HCT116 (cell line): ENCODE measurements at regions not wholly inside any gene's neighbourhood (a gene's known extent, or its start where the extent isn't known, plus 50 kb on each side); places are given as distances from the start of the nearest gene placed in this dataset.

ENCODE experiments used
- ATAC-seq: fragments of 200-7000 bp; cut with Tn5 transposase; 2 replicates; pipeline ENCODE4 v1.9.1; 2020; ENCODE audit warnings: mild to moderate bottlenecking, moderate library complexity
- BruUV-seq: library from RNA; stranded (reverse); fragments of 400-500 nt; replicated peaks from 2 replicates; lab custom pipeline; 2021; lab: Mats Ljungman, UMichigan
- CTCF ChIA-PET: fragments of 300-600 bp; sonication (Branson Sonifier 250); formaldehyde crosslinking; loops from one replicate; lab custom pipeline; 2021; ENCODE audit warnings: antibody characterized with exemption; lab: Charles Lee
- POLR2A ChIA-PET: fragments of 300-600, 350-600 bp; sonication (Branson Sonifier 250); formaldehyde crosslinking; loops from one replicate; lab custom pipeline; 2021; ENCODE audit warnings: antibody characterized with exemption; lab: Charles Lee
- RAD21 ChIA-PET, 2 experiments: fragments of 300-600 bp; sonication (Branson Sonifier 250); formaldehyde crosslinking; loops; one replicate each; lab custom pipeline; 2023; ENCODE audit warnings: low total read pairs in 2 of 2; ENCODE audit not compliant: uncharacterized antibody in 2 of 2, unreplicated experiment in 2 of 2, low non-redundant PET in 1 of 2; lab: Charles Lee
- DNase-seq: peaks from one replicate; pipeline ENCODE4 v3.0.0-alpha.2; 2010; ENCODE audit warnings: low read depth, low spot score
- H2AFZ ChIP-seq: fragments of 200-600 bp; shearing (Covaris generic), sonication (generic); 2 replicates; pipeline ENCODE4 v1.6.1; 2017; ENCODE audit warnings: low read depth, mixed run types, mixed read lengths, antibody characterized with exemption, low read length; ENCODE audit not compliant: poor library complexity, severe bottlenecking
- H3K27ac ChIP-seq: 2 replicates; pipeline ENCODE4 v1.5.1; 2012; ENCODE audit warnings: low read depth, low read length
- H3K27me3 ChIP-seq: fragments of 200-600 bp; sonication (generic); 2 replicates; pipeline ENCODE4 v1.6.1; 2016; ENCODE audit warnings: mixed run types, low read length, mixed read lengths; ENCODE audit not compliant: insufficient read depth
- H3K36me3 ChIP-seq, 2 experiments: fragments of 200-500 bp in 1 of 2; fragments of 200-600 bp in 1 of 2; sonication (Bioruptor generic) in 1 of 2; sonication (generic) in 1 of 2; 2 replicates each; pipeline versions ENCODE4 v1.5.1 to v1.6.1; 2014 to 2016; ENCODE audit warnings: low read length in 2 of 2, inconsistent platforms in 1 of 2, mixed read lengths in 1 of 2, mixed run types in 1 of 2; ENCODE audit not compliant: insufficient read depth in 2 of 2, control insufficient read depth in 1 of 2
- H3K4me1 ChIP-seq, 2 experiments: fragments of 200-600 bp in 1 of 2; sonication (generic) in 1 of 2; 2 replicates each; pipeline versions ENCODE4 v1.5.1 to v1.6.1; 2012 to 2017; ENCODE audit warnings: low read length in 2 of 2, inconsistent platforms in 1 of 2, mild to moderate bottlenecking in 1 of 2, mixed read lengths in 1 of 2, mixed run types in 1 of 2, moderate library complexity in 1 of 2; ENCODE audit not compliant: insufficient read depth in 2 of 2, control insufficient read depth in 1 of 2
- H3K4me2 ChIP-seq: fragments of 200-600 bp; sonication (generic); 2 replicates; pipeline ENCODE4 v1.6.1; 2017; ENCODE audit warnings: mixed run types, low read length, mixed read lengths
- H3K4me3 ChIP-seq, 2 experiments: fragments of 200-600 bp in 1 of 2; sonication (generic) in 1 of 2; replicated peaks in 1 of 2; 2 replicates each; pipeline ENCODE4 v1.5.1; 2011 to 2016; ENCODE audit warnings: low read length in 2 of 2, control low read depth in 1 of 2, low read depth in 1 of 2, mild to moderate bottlenecking in 1 of 2, mixed read lengths in 1 of 2, mixed run types in 1 of 2
- H3K79me2 ChIP-seq: fragments of 200-600 bp; sonication (generic); 2 replicates; pipeline ENCODE4 v1.6.1; 2017; ENCODE audit warnings: mild to moderate bottlenecking, mixed run types, low read length, moderate library complexity, mixed read lengths; ENCODE audit not compliant: insufficient read depth
- H3K9ac ChIP-seq: fragments of 200-600 bp; sonication (generic); 2 replicates; pipeline ENCODE4 v1.6.1; 2016; ENCODE audit warnings: low read length, mixed read lengths
- H3K9me2 ChIP-seq: fragments of 200-600 bp; sonication (generic), shearing (Covaris generic); 2 replicates; pipeline ENCODE4 v1.6.1; 2017; ENCODE audit warnings: mixed run types, mild to moderate bottlenecking, moderate library complexity; ENCODE audit not compliant: insufficient read depth
- H3K9me3 ChIP-seq, 2 experiments: fragments of 200-500 bp in 1 of 2; fragments of 200-600 bp in 1 of 2; sonication (Bioruptor generic) in 1 of 2; sonication (generic) in 1 of 2; 2 replicates each; pipeline ENCODE4 v1.6.1; 2014 to 2017; ENCODE audit warnings: low read length in 2 of 2, mixed read lengths in 2 of 2, inconsistent platforms in 1 of 2, low read depth in 1 of 2, mild to moderate bottlenecking in 1 of 2, mixed run types in 1 of 2, moderate library complexity in 1 of 2; ENCODE audit not compliant: control insufficient read depth in 1 of 2, insufficient read depth in 1 of 2
- H4K20me1 ChIP-seq: fragments of 200-600 bp; sonication (generic), shearing (Covaris generic); 2 replicates; pipeline ENCODE4 v1.6.1; 2017; ENCODE audit warnings: mixed run types, mild to moderate bottlenecking, moderate library complexity; ENCODE audit not compliant: insufficient read depth
- CBX3 ChIP-seq: IDR thresholded peaks from 2 replicates; pipeline ENCODE4 v1.6.1; 2012; ENCODE audit warnings: low read depth
- ELF1 ChIP-seq: IDR thresholded peaks from 2 replicates; pipeline ENCODE4 v1.6.1; 2012; ENCODE audit warnings: low read depth, borderline replicate concordance
- EZH2phosphoT487 ChIP-seq: fragments of 200-600 bp; IDR thresholded peaks from 2 replicates; pipeline ENCODE4 v1.6.1; 2018; ENCODE audit warnings: antibody characterized with exemption, borderline replicate concordance
- JUND ChIP-seq: IDR thresholded peaks from 2 replicates; pipeline ENCODE4 v1.6.1; 2012
- POLR2AphosphoS5 ChIP-seq: IDR thresholded peaks from 2 replicates; pipeline ENCODE4 v1.6.1; 2011; ENCODE audit warnings: mild to moderate bottlenecking, low read depth, low read length, moderate library complexity
- RAD21 ChIP-seq: IDR thresholded peaks from 2 replicates; pipeline ENCODE4 v1.6.1; 2012; ENCODE audit warnings: low read depth, mild to moderate bottlenecking
- SIN3A ChIP-seq: IDR thresholded peaks from 2 replicates; pipeline ENCODE4 v1.6.1; 2012; ENCODE audit warnings: low read depth
- SP1 ChIP-seq: IDR thresholded peaks from 2 replicates; pipeline ENCODE4 v1.6.1; 2012; ENCODE audit warnings: low read depth
- SRF ChIP-seq: IDR thresholded peaks from 2 replicates; pipeline ENCODE4 v1.6.1; 2012; ENCODE audit warnings: low read depth
- TCF7L2 ChIP-seq: IDR thresholded peaks from 2 replicates; pipeline ENCODE4 v1.7.0; 2011; ENCODE audit warnings: borderline replicate concordance, inconsistent platforms; ENCODE audit not compliant: insufficient read depth, insufficient read length; ENCODE audit errors: extremely low read depth
- YY1 ChIP-seq: IDR thresholded peaks from 2 replicates; pipeline ENCODE4 v1.6.1; 2011; ENCODE audit warnings: low read length, low read depth, moderate library complexity, mild to moderate bottlenecking; ENCODE audit not compliant: insufficient replicate concordance; ENCODE audit errors: extremely low read depth
- ZFX ChIP-seq: fragments of 450-650 bp; IDR thresholded peaks from 2 replicates; pipeline ENCODE4 v1.6.1; 2017
- ZNF274 ChIP-seq: fragments of 200-500 bp; sonication (Bioruptor generic); IDR thresholded peaks from 2 replicates; pipeline ENCODE4 v1.6.1; 2014; ENCODE audit warnings: mild to moderate bottlenecking, low read depth, low read length, inconsistent platforms
- intact Hi-C: fragments of 100-400 bp; cut with micrococcal nuclease; formaldehyde crosslinking; loops from 2 replicates; pipeline ENCODE4 v1.10.0; 2022
- TF ChIP-seq, protein P1 (sequence below): IDR thresholded peaks from 2 replicates; pipeline ENCODE4 v1.6.1; 2012
- TF ChIP-seq, protein P2 (sequence below), 3 experiments: fragments of 200-600 bp in 1 of 3; sonication (generic) in 1 of 3; IDR thresholded peaks in 2 of 3; conservative IDR thresholded peaks in 1 of 3; 2 replicates each; pipeline ENCODE4 v1.5.1; 2012 to 2017; ENCODE audit warnings: low read depth in 2 of 3, low read length in 2 of 3, antibody characterized with exemption in 1 of 3, borderline replicate concordance in 1 of 3, control low read depth in 1 of 3, mild to moderate bottlenecking in 1 of 3, mixed read lengths in 1 of 3, mixed run types in 1 of 3, moderate library complexity in 1 of 3; ENCODE audit not compliant: insufficient read depth in 1 of 3
- TF ChIP-seq, protein P3 (sequence below): IDR thresholded peaks from 2 replicates; pipeline ENCODE4 v1.6.1; 2011; ENCODE audit warnings: mild to moderate bottlenecking, low read length, moderate library complexity; ENCODE audit not compliant: insufficient replicate concordance; ENCODE audit errors: extremely low read depth

DNA sequence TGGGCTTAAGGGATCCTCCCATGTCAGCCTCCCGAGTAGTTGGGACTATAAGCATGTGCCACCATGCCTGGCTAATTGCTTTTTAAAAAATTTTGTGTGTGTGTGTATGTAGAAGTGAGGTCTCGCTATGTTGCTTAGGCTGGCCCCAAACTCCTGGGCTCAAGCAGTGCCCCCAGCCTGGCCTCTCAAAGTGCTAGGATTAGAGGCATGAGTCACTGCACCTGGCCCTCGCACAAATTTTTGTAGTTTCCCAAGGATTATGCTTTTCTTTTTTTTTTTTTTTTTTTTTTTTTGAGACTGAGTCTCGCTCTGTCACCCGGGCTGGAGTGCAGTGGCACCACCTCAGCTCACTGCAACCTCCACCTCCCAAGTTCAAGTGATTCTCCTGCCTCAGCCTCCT lies 144.4 kb upstream of the HNRNPU start:
- TF ChIP-seq, protein P1, sequence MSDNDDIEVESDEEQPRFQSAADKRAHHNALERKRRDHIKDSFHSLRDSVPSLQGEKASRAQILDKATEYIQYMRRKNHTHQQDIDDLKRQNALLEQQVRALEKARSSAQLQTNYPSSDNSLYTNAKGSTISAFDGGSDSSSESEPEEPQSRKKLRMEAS: no peak
- TF ChIP-seq YY1: no peak
- no peak for TF ChIP-seq ELF1
- TF ChIP-seq TCF7L2: no peak
- no peak for TF ChIP-seq RAD21
- TF ChIP-seq, protein P2, sequence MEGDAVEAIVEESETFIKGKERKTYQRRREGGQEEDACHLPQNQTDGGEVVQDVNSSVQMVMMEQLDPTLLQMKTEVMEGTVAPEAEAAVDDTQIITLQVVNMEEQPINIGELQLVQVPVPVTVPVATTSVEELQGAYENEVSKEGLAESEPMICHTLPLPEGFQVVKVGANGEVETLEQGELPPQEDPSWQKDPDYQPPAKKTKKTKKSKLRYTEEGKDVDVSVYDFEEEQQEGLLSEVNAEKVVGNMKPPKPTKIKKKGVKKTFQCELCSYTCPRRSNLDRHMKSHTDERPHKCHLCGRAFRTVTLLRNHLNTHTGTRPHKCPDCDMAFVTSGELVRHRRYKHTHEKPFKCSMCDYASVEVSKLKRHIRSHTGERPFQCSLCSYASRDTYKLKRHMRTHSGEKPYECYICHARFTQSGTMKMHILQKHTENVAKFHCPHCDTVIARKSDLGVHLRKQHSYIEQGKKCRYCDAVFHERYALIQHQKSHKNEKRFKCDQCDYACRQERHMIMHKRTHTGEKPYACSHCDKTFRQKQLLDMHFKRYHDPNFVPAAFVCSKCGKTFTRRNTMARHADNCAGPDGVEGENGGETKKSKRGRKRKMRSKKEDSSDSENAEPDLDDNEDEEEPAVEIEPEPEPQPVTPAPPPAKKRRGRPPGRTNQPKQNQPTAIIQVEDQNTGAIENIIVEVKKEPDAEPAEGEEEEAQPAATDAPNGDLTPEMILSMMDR (IDR thresholded peaks at IDR 0.05 in 2 of 3, conservative IDR thresholded peaks at IDR 0.05 in 1 of 3; ENCODE audit: borderline replicate concordance in 1 of 3, insufficient read depth in 1 of 3, low read depth in 2 of 3, low read length in 2 of 3): no peak
- no peak for TF ChIP-seq SP1
- TF ChIP-seq CBX3: no peak
- TF ChIP-seq EZH2phosphoT487: no peak
- TF ChIP-seq SIN3A: no peak
- TF ChIP-seq JUND: no peak
- TF ChIP-seq, protein P3, sequence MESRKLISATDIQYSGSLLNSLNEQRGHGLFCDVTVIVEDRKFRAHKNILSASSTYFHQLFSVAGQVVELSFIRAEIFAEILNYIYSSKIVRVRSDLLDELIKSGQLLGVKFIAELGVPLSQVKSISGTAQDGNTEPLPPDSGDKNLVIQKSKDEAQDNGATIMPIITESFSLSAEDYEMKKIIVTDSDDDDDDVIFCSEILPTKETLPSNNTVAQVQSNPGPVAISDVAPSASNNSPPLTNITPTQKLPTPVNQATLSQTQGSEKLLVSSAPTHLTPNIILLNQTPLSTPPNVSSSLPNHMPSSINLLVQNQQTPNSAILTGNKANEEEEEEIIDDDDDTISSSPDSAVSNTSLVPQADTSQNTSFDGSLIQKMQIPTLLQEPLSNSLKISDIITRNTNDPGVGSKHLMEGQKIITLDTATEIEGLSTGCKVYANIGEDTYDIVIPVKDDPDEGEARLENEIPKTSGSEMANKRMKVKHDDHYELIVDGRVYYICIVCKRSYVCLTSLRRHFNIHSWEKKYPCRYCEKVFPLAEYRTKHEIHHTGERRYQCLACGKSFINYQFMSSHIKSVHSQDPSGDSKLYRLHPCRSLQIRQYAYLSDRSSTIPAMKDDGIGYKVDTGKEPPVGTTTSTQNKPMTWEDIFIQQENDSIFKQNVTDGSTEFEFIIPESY: no peak
- no peak for TF ChIP-seq SRF
- TF ChIP-seq POLR2AphosphoS5: no peak
- no peak for TF ChIP-seq ZFX
- TF ChIP-seq ZNF274: no peak
- POLR2A ChIA-PET: no interaction called here
- H2AFZ ChIP-seq: no peak overlapping the region
- peaks cover 6 to 7% of the 10 kb centered on the region in 2 experiments for H3K4me1 ChIP-seq
- no peak overlapping the region for H3K4me3 ChIP-seq
- peak overlapping the region; percentile 41; the same call in 1 of the 2 replicates for H3K4me2 ChIP-seq
- BruUV-seq: no TSS peak
- no peaks in the 10 kb centered on the region for H4K20me1 ChIP-seq
- no peaks in the 10 kb centered on the region for H3K9me3 ChIP-seq
- no peaks in the 10 kb centered on the region for H3K9me2 ChIP-seq
- intact Hi-C loops: no loop called here
- H3K9ac ChIP-seq: no peak overlapping the region
- DNase-seq (no peak), ATAC-seq (peak; percentile 25; the same call in 1 of the 2 replicates)
- RAD21 ChIA-PET: no interaction called here
- no peaks in the 10 kb centered on the region for H3K79me2 ChIP-seq
- H3K27ac ChIP-seq: no peak overlapping the region
- H3K36me3 ChIP-seq: no peaks in the 10 kb centered on the region
- H3K27me3 ChIP-seq: no peaks in the 10 kb centered on the region
- CTCF ChIA-PET: interaction anchor here (1.7 kb wide), 1 partner anchor 34 kb away, joined by 6 read pairs; no protein-coding TSS in a partner anchor
